ENCODE measurements at regions not wholly inside any gene's neighbourhood (a gene's known extent, or its start where the extent isn't known, plus 50 kb on each side); places are given as distances from the start of the nearest gene placed in this dataset.

DNA sequence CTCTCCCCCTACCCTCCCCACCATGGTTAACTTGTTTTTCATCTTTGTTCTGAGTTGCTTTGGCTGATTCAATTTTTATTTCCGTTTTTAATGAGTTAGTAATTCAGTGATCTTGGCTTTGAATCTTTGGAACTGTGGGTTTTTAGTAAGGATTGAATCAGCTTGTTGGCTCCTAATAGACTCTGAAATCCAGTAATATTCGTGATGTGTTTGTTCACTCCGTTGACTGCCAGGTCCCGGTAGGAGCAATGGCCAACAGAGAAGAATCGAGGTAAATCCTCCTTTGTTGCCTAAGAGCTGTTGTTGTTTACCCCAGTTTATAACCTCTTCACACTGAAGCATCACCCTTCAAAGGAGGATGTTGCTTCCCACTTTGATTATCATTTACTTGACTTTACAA, 92.7 kb downstream of the PCSK1 start:
- no peak for DNase-seq (ENCODE audit: low read depth, low spot score)
- no peak overlapping the region for H3K27ac ChIP-seq

DNA sequence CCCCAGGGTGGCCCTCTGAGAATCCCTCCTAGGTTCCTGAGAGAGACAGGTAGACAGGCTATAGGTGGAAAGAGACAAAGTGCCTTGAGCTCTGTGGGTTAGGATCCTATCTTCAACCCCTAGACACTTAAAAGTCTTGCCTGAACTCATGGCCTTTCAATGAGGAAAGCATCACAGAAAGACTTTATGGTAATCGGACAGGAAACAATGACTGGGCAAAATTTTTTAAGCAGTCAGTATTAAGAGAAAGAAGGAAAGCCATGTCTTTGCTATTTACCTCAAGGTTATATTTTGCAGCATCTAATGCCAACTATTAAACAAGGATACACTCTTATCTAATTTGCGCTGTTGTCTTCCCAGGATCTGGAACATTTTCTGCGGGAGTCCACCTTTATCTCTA, 93.2 kb downstream of the PCSK1 start:
- no peak overlapping the region for H3K27ac ChIP-seq
- no peak for DNase-seq (ENCODE audit: low read depth, low spot score)

GRCh38 chr5:96338624-96339415, 94.2 kb downstream of the PCSK1 start:
- no peak for DNase-seq (ENCODE audit: low read depth, low spot score)
- H3K27ac ChIP-seq = no peak overlapping the region

GRCh38 chr5:96338091-96338490, 95.0 kb downstream of the PCSK1 start:
- DNase-seq (ENCODE audit: low read depth, low spot score) = no peak
- H3K27ac ChIP-seq = no peak overlapping the region

DNA sequence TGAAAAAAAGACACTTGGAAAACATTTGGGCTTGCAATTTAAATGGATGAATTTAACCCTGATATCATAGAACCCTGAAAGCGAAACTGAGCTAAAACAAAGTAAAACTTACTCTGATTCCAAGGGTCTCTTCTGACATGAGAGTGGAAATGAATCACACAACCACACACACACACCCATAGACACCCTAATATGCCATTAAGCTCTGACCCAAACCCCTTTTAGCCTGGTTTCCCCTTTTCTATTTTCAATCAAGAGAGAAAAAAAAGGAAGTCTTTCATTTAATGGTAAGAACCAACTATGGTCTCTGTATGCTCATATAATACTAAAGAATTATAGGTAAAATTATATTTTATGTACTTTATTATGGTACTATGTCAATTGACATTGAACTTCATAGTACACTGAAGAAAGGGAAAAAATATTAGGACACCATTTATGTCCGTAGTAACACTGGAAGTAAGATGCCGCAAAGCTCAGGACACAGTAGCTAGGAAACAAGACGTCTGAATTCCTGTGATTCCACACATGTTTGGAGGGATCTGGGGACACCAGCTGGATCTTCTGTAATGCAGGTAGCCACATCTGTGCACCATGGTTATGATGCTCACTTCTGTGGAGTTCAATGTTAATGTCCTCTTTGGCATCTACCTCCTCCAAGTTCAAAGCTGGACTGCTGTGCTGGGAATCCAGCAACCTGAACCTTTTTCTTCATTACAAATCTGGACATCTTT, 95.8 kb downstream of the PCSK1 start:
- no peak overlapping the region for H3K27ac ChIP-seq
- no peak for DNase-seq (ENCODE audit: low read depth, low spot score)

GRCh38 chr5:96336351-96336985, 96.6 kb downstream of the PCSK1 start:
- peak overlapping the region; percentile 78 for H3K27ac ChIP-seq
- DNase-seq (ENCODE audit: low read depth, low spot score) = peak; percentile 33

- H3K27ac ChIP-seq = peak overlapping the region; percentile 78
- peak; percentile 33 for DNase-seq (ENCODE audit: low read depth, low spot score)
These were observed 97.2 kb downstream of the PCSK1 start for GRCh38 chr5:96335873-96336272.

DNA sequence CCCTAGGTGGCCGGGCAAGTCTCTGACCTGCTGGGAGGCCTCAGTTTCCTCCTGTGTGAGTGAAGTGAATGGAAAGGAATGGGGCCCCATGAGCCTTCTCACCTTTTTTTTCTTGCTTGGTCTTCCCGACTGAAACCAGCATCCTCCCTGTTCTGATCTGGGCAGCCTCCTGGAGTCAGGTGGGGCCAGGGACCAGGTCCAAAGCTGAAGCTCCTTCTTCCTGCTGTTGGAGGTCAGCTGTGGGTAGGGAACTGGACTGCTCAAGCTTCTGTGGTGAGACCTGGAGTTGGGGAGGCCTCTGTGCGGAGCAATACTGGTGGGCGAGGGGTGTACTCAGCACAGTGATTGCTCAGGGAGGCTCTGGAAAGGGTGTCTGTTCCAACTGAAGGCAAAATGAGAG, 99.7 kb downstream of the PCSK1 start:
- no peak overlapping the region for H3K27ac ChIP-seq
- DNase-seq (ENCODE audit: low read depth, low spot score) = no peak

DNA sequence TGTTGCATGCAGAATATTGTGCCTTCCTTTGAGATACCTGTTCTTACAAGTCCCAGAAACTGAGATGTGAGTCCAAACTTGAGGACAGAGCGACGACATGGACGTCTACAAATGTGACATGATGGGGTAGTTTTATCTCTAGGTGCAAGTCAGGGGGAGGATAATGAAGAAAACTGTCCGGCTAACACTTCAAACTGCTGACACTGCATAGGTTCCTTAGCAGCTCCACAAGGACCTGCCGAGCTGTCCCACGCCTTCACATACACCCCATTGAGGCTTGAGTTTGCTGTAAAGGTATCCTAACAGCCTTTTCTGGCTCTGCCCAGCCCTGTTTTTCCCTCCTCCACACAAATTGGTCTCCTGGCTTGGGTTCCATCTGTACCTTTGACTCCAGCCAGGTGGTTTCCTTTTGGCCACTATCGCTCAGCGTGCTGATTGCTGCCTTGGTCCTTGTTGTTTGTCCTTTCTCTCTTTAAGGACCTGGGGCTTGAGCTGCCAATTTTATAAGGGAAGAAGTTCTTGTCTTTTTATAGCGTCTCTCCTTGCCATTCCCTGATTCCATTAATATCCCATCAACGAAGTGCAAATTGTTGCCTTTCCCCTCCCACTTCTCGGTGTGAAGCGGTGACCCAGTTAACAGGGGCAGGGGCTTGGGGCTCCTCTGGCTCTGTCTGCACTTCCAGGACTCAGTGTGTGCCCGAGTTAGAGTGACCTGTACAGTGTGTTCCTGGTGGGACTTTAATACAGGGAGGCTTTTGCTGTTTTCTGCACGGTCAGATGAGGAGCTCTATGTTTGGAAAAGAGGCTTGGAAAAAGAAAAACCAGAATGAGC, 100.3 kb downstream of the PCSK1 start:
- no peak for DNase-seq (ENCODE audit: low read depth, low spot score)
- no peak overlapping the region for H3K27ac ChIP-seq

DNA sequence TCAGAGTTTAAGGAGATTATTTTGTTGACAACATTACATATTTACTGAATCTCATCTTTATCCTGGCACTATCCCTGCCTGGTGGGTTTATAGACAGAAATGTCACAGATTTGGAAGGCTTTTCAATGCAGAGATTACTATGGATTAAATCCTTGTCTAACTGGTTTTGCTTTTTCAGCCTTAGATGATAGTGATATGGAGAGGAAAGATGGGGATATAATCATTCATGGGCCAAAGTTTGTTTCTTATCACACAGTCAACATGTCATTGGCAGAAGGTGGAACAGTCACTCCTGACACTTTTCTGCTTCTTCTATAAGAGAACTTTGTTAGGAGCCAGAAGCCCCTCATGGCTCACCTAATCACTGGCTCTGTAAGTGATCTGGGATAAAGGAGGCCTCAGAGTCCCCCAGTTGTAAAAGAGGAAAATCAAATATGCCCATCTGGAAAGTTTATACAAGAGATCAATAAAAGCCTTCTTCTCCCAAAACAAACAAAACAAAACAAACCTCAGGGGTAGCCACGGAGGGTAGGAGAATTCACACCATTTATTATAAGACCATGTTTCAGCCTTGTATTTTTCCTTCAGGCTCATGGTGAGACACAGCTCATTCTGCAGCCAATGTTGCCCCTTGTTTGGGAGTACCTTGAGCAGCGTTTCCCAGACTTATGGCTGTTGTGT, 101.2 kb downstream of the PCSK1 start:
- no peak overlapping the region for H3K27ac ChIP-seq
- DNase-seq (ENCODE audit: low read depth, low spot score) = no peak

DNA sequence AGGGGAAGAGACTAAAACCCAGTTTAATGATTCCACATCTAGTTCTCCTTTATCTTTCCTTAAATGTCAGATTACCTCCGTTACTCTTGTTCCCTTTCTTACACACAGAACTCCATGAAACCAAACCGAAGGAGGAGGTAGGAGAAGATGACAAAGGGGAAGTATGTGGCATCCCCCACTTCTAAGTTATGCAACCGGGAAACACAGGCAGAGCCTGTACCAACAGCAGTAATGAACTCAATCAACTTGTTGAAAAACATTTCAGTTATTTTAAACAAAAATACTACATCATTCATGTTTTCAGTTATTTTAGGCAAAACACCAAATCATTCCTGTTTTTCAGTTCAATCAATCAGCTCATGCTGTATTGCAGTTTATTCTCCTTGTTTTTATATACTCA, 101.8 kb downstream of the PCSK1 start:
- H3K27ac ChIP-seq = no peak overlapping the region
- no peak for DNase-seq (ENCODE audit: low read depth, low spot score)

GRCh38 chr5:96330530-96331140, 102.4 kb downstream of the PCSK1 start:
- no peak overlapping the region for H3K27ac ChIP-seq
- DNase-seq (ENCODE audit: low read depth, low spot score) = no peak

GRCh38 chr5:96329886-96330529, 103.0 kb downstream of the PCSK1 start:
- no peak for DNase-seq (ENCODE audit: low read depth, low spot score)
- H3K27ac ChIP-seq = no peak overlapping the region

GRCh38 chr5:96329289-96329688, 103.8 kb downstream of the PCSK1 start:
- no peak overlapping the region for H3K27ac ChIP-seq
- DNase-seq (ENCODE audit: low read depth, low spot score) = no peak

GRCh38 chr5:96327722-96328121, 105.3 kb downstream of the PCSK1 start:
- no peak overlapping the region for H3K27ac ChIP-seq
- no peak for DNase-seq (ENCODE audit: low read depth, low spot score)

DNA sequence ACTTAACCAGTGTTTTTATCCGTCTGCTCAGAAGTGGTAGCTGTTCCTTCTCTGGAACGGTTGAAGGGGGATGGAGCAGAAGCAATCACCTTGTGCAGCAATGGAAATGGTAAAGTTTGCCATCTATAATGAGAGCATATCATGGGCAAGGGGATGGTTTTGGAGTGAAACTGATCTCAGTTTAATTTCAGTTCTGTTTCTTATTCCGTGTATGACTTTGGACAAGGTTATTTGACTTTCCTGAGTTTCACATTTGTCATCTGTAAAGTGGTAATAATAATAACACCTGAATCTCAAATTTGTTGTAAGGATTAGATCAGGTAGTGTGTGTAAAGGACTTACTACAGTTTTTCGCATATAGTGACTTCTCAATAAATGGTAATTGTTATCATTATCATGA, 106.1 kb downstream of the PCSK1 start:
- no peak overlapping the region for H3K27ac ChIP-seq

DNA sequence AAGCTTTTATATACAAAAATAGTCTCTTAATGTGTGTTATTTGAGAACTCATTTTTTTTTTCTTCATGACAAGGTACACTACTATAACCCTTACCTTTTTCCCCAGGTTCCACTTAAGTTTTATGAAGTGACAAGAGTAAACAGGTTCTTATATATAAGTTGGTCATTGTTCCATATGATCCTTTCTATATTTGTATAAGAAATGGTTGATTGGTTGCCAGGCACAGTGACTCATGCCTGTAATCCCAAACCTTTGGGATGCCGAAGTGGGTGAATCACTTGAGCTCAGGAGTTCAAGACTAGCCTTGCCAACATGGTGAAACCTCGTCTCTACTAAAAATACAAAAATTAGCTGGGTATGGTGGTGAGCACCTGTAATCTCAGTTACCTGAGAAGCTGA, 108.3 kb downstream of the PCSK1 start:
- peak; percentile 76 for DNase-seq (ENCODE audit: low read depth, low spot score)
- H3K27ac ChIP-seq = peak overlapping the region; percentile 59

More for the DNA sequence above, 106.1 kb downstream of the PCSK1 start:
- no peak for DNase-seq (ENCODE audit: low read depth, low spot score)

DNA sequence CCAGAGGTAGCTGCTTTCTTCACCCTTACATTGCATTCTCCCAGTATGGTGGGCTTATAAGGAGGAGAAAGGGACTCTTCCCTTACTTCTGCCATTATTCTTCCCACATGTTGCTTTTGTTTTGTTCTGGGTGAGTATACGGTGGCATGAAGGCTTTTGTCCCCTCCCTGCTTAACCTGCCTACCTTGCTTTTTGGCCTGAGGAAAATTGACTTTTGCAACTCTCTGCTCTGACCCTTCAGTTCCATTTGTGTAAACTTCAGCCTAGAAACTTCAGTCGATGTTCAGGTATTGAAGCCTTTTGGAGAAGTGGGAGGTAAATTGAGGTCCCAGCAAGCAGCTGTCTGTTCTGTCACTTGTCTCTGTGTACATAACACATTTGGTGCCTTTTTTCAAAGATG, 110.2 kb downstream of the PCSK1 start:
- no peak for DNase-seq (ENCODE audit: low read depth, low spot score)

GRCh38 chr5:96322217-96322616, 110.8 kb downstream of the PCSK1 start:
- no peak for DNase-seq (ENCODE audit: low read depth, low spot score)
- peak overlapping the region; percentile 94 for H3K27ac ChIP-seq

More for the DNA sequence above, 110.2 kb downstream of the PCSK1 start:
- H3K27ac ChIP-seq = no peak overlapping the region
